ENCODE measurements at regions not wholly inside any gene's neighbourhood (a gene's known extent, or its start where the extent isn't known, plus 50 kb on each side); places are given as distances from the start of the nearest gene placed in this dataset.

- TF ChIP-seq CTCF (IDR thresholded peaks at IDR 0.05; ENCODE audit: low read length) (no peak), EZH2 (IDR thresholded peaks at IDR 0.05; ENCODE audit: borderline replicate concordance, low read length) (no peak)
Observed at GRCh38 chr10:30154126-30154525, 94.7 kb upstream of the JCAD start.
